HG03045 (cell line): ENCODE measurements at regions not wholly inside any gene's neighbourhood (a gene's known extent, or its start where the extent isn't known, plus 50 kb on each side); places are given as distances from the start of the nearest gene placed in this dataset.

Experiments used
- ATAC-seq: cut with Tn5 transposase; IDR thresholded peaks from one replicate; pipeline ENCODE4 v1.9.1; 2021; ENCODE audit warnings: mild to moderate bottlenecking, moderate library complexity; ENCODE audit not compliant: unreplicated experiment

DNA sequence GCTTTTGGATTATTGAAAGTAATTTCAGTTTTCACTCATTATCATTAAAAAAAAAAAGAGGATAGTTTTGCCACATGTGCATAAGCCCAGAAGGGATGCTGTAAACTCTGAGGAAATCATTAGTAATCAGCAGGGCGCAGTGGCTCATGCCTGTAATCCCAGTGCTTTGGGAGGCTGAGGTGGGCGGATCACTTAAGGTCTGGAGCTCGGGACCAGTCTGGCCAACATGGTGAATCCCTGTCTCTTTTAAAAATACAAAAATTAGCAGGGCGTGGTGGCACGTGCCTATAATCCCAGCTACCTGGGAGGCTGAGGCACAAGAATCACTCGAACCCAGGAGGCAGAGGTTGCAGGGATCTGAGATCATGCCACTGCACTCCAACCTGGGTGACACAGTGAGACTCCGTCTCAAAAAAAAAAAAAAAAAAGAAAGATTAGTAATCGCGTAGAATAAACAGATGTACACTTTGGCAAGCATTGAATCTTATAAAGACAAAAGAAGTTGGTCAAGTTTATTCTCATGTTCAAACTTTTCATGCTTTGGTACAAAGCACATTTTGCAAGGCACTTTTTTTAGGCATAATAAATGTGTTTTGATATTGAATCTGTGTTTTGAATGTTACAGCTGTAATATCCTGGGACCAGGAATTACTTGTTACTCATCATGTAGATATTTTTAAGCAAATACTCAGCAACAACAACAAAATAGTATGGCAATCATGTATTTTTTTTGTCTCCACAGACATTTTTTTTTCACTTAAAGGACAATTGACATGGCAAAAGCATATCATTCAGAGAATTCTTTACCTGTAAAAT is 93.2 kb upstream of the AGTR1 start:
- no peak for ATAC-seq

DNA sequence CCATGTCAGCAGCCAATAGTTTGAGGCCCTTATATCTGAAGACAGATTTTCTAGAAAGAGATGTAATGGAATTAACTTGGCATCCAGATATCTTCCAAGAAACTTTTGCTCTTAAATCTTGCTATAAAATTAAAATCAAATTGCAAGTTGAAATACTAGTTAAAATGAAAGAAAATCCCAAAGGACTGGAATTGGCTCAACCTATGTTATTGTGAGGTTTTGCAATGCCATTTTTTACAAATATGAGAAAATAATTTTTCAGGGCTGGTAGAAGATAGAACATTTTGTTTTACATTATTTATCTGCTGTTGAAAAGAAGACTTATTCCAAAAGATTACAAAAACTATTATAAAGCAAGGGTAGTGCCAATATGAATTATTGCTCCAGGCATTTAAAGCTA is 92.2 kb upstream of the AGTR1 start:
- ATAC-seq = no peak

DNA sequence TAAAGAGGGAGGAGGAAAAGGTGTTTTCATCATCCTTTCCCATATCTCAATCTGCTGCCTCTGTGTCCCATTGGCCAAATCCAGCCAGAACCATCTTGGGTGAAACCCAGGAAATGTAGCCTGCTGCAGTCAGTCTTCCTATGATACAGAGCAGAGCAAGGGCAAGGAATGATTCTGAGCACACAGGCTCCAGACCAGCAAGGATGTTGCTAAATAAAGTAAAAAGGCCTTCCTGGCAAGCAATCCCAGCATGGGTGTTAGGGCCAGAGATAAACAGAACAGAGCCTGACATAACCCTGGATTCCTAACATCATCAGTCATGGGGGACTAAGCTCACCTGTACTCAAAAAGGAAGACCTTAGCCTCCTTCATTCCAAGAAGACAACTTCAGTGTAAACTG is 90.7 kb upstream of the AGTR1 start:
- ATAC-seq = no peak

DNA sequence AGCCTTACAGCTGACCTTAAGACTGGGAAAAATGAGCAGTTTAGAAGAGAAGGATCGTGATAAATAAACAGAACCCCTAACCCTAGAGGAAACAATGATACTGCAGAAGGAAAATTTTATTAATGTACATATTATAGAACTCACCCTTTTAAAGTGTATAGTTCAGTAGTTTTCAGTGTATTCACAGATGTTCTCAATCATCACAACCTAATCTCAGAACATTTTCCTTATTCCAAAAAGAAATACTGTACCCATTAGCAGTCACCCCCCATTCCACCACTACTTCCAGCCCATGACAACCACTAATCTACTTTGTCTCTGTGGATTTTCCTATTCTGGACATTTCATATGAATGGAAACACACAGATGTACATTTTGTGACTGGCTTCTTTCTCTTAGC is 90.2 kb upstream of the AGTR1 start:
- ATAC-seq = no peak

DNA sequence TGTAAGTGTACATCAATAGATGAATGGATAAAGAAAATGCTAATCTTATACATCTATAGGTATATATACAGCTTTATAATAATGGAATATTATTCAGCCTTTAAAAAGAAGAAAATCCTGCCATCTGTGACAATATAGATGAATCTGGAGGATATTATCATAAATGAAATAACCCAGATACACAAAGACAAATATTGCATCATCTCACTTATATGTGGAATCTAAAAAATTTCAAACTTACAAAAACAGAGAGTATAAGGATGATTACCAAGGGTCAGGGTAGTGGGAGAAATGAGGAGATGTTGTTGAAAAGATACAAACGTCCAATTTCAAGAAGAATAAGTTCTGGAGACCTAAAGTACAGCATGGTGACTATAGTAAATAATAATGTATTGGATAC is 85.4 kb upstream of the AGTR1 start:
- ATAC-seq = no peak

DNA sequence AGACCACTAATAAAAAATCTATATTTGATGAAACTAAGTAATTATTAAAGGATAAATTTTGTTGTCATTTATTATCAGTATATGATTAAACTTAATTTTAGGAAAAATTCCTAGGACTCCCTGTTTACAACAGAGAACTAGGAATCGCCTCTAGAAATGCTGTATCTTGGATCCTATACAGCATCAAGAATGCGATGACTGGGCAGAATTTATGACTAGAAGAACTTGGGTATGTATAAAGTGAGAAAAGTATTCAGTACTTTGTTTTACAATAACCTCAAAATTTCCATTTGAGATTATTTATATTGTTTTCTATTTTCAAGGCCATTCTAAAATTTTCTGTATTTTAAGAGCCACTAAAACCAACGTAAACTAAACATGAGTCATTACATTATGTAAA is 82.3 kb upstream of the AGTR1 start:
- ATAC-seq = no peak

DNA sequence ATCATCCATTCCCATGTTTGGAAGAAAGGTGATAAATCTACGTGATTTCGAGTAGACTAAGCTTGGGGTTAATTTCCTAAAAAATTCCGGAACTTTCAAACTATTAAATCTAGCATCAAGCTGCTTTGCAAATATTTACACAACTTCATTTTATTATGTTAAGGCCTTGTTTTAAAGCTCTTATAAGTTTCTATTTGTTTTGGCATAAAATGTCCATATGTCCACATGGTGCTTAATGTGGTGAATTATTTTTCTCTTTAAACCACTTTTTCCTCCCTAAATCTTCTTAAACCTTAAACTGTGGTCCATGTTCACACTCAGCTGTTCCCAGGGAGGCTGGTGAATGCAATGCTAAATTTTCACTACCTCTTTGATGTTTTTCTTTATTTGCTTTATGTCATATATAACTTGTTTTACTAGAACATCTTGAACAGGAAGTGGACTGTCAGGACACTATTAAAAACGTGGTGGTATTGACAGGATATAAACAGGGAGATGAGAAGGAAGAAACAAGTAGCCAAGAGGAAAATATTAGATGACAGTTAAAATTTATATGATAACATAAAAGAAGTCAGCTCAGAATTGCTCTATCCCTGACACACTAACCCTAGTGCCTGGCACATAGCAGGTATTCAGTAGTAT is 72.5 kb upstream of the AGTR1 start:
- no peak for ATAC-seq

DNA sequence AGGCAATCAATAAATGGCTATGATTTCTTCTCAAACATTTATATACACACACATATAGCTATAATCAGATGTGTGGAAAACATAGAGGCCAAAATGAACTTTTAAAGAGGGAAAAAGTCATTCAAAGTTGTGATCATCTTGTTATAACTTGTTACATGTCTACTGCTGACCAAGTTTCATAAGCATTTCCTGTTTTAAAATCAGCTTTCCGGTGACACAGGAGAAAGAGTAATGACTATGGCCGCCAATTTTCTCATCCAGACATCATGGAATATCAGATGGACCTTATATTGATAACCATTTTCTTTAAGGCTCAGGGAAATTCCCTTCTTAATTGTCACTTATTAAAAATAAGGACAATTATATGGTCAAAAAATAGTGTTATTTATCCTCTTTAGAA is 71.7 kb upstream of the AGTR1 start:
- ATAC-seq = no peak

DNA sequence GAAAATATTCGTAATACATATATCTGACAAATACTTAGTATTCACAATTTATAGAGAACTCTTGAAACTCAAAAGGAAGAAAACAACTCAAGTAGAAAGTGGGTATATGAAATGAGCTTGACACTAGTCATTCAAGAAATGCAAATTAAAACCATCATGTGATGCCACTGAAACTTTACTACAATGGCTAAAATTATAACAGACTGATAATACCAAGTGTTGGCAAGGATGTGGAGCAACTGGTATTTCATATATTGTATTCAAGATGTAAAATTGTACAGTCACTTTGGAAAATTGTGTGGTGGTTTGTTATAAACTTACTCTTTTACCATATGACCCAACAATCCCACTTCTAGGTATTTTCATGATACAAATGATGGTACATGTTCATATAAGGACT is 68.7 kb upstream of the AGTR1 start:
- ATAC-seq = no peak

DNA sequence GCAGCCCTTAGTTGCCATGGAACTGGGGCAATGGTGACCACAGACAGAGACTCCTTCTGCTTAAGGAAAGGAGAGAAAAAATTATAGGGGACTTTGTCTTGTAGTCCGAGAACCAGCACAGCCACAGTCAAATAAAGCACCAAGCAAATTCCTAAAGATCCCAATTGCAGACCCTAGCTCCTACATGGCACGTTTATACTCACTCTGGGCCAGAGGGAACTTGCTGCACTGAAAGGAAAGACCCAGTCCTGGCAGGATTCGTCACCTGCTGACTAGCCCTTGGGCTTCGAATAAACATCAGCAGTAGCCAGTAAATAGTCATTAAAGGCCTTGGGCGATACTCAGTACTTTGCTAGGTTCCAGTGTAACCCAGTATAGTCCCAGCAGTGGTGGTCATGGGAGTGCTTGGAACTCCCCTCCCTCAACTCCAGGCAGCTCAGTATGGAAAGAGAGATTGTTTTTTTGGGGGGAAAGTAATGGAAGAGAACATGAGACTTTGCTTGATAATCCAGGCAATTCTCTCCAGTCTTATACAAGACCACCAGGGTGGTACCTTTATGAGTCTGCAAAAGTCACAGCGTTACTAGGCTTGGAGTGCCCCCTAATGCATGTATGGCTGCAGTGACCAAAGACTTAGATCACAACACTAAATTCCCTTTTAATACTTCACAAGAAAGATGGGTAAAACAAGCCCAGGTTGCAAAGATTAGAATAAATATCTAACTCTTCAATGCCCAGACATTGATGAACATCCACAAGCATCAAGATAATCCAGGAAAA is 66.4 kb upstream of the AGTR1 start:
- ATAC-seq = no peak

DNA sequence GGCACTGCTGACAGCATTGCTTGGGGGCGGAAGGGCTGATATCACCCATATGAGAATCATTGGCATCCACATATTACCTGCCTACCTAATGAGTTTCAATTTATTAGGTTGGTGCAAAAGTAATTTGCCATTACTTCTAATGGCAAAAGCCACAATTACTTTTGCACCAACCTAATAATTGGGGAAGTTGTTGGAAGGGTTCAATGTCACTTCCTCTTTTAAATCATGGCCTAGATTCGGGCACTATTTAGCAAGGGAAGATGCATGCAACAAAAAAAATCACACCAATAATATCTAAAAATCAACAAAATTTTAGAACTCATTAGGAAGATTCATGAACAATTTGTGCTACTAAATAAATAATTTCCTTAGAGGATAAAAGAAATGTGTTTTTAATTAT is 56.0 kb upstream of the AGTR1 start:
- ATAC-seq = no peak

DNA sequence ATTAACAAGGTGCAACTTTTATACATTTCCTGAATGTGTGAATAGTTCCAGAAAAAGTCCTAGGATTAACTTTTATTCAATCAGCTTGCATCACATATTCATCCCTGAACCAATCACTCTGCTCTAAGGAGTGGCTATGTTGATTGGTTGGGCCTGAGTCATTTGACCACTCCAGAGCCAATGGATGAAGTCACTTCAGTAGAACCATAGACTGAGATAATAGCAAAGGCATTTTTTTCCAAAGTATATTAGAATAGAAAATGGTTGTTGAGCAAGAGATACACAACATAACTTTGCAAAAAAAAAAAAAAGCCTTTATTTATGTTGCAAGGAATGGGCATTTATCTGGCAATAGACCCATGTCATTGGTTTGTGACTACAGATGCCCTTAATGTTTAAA is 55.5 kb upstream of the AGTR1 start:
- ATAC-seq = no peak

DNA sequence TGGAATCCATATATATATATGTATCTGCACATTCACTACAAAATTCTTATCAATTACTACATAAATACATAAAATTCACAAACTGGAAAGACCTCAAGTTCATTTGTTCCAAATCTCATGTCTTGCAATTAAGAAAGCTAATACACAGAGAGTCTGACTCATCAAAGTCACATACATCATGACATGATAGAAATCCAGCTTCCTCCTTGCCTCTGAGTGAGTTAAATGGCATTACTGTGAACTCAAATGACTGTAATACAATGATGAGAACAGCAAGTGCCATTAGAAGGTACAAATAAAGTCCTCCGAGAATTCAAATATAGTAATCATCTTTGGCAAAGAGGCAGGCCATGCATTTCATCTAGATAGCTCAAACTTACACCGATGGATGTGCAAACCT is 55.1 kb upstream of the AGTR1 start:
- ATAC-seq = no peak

DNA sequence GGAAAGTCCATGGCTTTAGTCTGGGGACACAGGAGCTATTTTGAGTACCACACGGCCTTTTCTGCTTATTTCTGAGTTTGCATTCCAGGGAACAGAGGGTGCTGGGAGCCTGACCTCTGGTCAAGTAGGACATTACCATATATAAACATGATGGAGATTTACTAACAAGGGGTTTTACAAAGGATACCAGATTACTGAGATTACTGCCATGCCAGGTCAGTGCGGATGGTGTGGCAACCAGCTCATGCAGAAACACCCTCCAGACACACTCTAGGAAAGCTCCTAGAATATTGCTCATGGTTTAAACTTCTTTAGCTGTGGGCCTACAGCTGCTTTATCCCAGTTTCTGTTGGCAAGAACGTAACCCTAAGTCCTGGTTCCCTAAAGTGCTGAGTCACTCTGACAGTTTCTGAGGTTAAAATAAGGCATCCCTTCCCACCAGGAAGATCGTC is 54.3 kb upstream of the AGTR1 start:
- no peak for ATAC-seq

DNA sequence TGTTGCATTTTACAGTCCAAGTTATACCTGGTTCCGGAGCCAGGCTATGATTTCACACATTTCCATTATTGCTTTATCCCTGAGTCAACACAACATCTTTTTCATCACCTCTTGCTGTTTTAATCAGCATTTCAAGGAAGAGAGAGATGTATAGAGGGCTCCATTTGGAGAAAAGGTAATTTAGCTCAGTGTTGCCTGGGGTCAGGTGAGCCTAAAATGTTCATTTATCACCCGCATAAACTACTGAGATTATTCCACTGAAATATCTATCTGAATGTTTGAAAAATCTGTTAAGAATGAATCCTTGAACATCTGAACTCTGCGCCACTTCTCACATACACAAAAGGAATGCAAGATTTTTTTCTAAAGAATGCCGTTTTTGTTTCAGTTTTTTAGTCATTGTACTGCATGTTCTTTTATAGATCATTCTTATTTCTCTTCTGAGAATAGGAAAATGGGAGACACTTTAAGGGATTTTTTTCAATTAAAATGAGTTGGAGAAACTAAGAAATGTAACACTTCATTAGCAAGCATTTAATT is 51.5 kb upstream of the AGTR1 start:
- no peak for ATAC-seq
